ENCODE measurements at regions not wholly inside any gene's neighbourhood (a gene's known extent, or its start where the extent isn't known, plus 50 kb on each side); places are given as distances from the start of the nearest gene placed in this dataset.

GRCh38 chr5:57778501-57779091 lies 296.0 kb upstream of the ACTBL2 start:
- H3K4me1 Mint-ChIP-seq (ENCODE audit: low read depth, unreplicated experiment) = peaks cover 21% of the 10 kb centered on the region
- H3K9me3 Mint-ChIP-seq (ENCODE audit: unreplicated experiment) = no peaks in the 10 kb centered on the region
- peaks cover 34% of the 10 kb centered on the region for H3K4me1 ChIP-seq
- intact Hi-C loops (cut with micrococcal nuclease; ENCODE audit: unreplicated experiment) = loop anchor here (1.0 kb wide), 5 partner anchors 110 to 682 kb away; partner anchors contain the start of gene PLK2
- H3K4me3 ChIP-seq (ENCODE audit: low read depth, low read length) = no peak overlapping the region
- POLR2A ChIA-PET = no interaction called here
- no peaks in the 10 kb centered on the region for H3K36me3 Mint-ChIP-seq (ENCODE audit: insufficient read depth, unreplicated experiment)
- BruUV-seq (replicated peaks) = no TSS peak
- peak in 1 of 2 experiments; percentile 11 for DNase-seq
- TF ChIP-seq CTCF (IDR thresholded peaks at IDR 0.05; ENCODE audit: insufficient read depth in 1 of 2, low read depth in 1 of 2, low read length in 1 of 2, severe bottlenecking in 1 of 2, unreplicated experiment in 1 of 2) = no peak
- no peak overlapping the region for H3K27ac Mint-ChIP-seq (ENCODE audit: unreplicated experiment)
- no peaks in the 10 kb centered on the region for H3K27me3 Mint-ChIP-seq (ENCODE audit: insufficient read depth, unreplicated experiment)
- H3K27me3 ChIP-seq (replicated peaks; ENCODE audit: control insufficient read depth, insufficient read depth, low read length) = no peaks in the 10 kb centered on the region
- H3K9me3 ChIP-seq = no peaks in the 10 kb centered on the region
- no peaks in the 10 kb centered on the region for H3K36me3 ChIP-seq (ENCODE audit: control insufficient read depth, insufficient read depth, low read length)
- no peak overlapping the region for H3K4me3 Mint-ChIP-seq (ENCODE audit: unreplicated experiment)
- CTCF ChIA-PET = interaction anchor here (0.6 to 5.4 kb wide), 6 partner anchors 56 to 1072 kb away, joined by 3 to 75 read pairs (median 3); no protein-coding TSS in a partner anchor

- H3K9me3 ChIP-seq = no peaks in the 10 kb centered on the region
- no peak overlapping the region for H3K27ac Mint-ChIP-seq (ENCODE audit: unreplicated experiment)
- CTCF ChIA-PET = interaction anchor here (5.4 kb wide), 1 partner anchor 126 kb away, joined by 75 read pairs; no protein-coding TSS in a partner anchor
- intact Hi-C loops (cut with micrococcal nuclease; ENCODE audit: unreplicated experiment) = no loop called here
- POLR2A ChIA-PET = no interaction called here
- no peak for TF ChIP-seq CTCF (IDR thresholded peaks at IDR 0.05; ENCODE audit: insufficient read depth in 1 of 2, low read depth in 1 of 2, low read length in 1 of 2, severe bottlenecking in 1 of 2, unreplicated experiment in 1 of 2)
- H3K36me3 Mint-ChIP-seq (ENCODE audit: insufficient read depth, unreplicated experiment) = no peaks in the 10 kb centered on the region
- no peaks in the 10 kb centered on the region for H3K9me3 Mint-ChIP-seq (ENCODE audit: unreplicated experiment)
- H3K4me1 Mint-ChIP-seq (ENCODE audit: low read depth, unreplicated experiment) = peaks cover 21% of the 10 kb centered on the region
- no peaks in the 10 kb centered on the region for H3K27me3 ChIP-seq (replicated peaks; ENCODE audit: control insufficient read depth, insufficient read depth, low read length)
- H3K4me3 ChIP-seq (ENCODE audit: low read depth, low read length) = no peak overlapping the region
- H3K4me3 Mint-ChIP-seq (ENCODE audit: unreplicated experiment) = no peak overlapping the region
- no peaks in the 10 kb centered on the region for H3K36me3 ChIP-seq (ENCODE audit: control insufficient read depth, insufficient read depth, low read length)
- BruUV-seq (replicated peaks) = no TSS peak
- no peaks in the 10 kb centered on the region for H3K27me3 Mint-ChIP-seq (ENCODE audit: insufficient read depth, unreplicated experiment)
- no peak for DNase-seq
- peaks cover 34% of the 10 kb centered on the region for H3K4me1 ChIP-seq
Observed at GRCh38 chr5:57777174-57777581, 294.6 kb upstream of the ACTBL2 start.

GRCh38 chr5:57776035-57776434 lies 293.4 kb upstream of the ACTBL2 start:
- CTCF ChIA-PET = interaction anchor here (0.5 to 5.4 kb wide), 4 partner anchors 33 to 125 kb away, joined by 3 to 75 read pairs (median 4); no protein-coding TSS in a partner anchor
- peaks cover 21% of the 10 kb centered on the region for H3K4me1 Mint-ChIP-seq (ENCODE audit: low read depth, unreplicated experiment)
- no peaks in the 10 kb centered on the region for H3K36me3 ChIP-seq (ENCODE audit: control insufficient read depth, insufficient read depth, low read length)
- intact Hi-C loops (cut with micrococcal nuclease; ENCODE audit: unreplicated experiment) = no loop called here
- peak in 1 of 2 experiments; percentile 16 for DNase-seq
- TF ChIP-seq CTCF (IDR thresholded peaks at IDR 0.05; ENCODE audit: insufficient read depth in 1 of 2, low read depth in 1 of 2, low read length in 1 of 2, severe bottlenecking in 1 of 2, unreplicated experiment in 1 of 2) = no peak
- no peak overlapping the region for H3K4me3 ChIP-seq (ENCODE audit: low read depth, low read length)
- no peaks in the 10 kb centered on the region for H3K9me3 Mint-ChIP-seq (ENCODE audit: unreplicated experiment)
- POLR2A ChIA-PET = no interaction called here
- no peaks in the 10 kb centered on the region for H3K27me3 ChIP-seq (replicated peaks; ENCODE audit: control insufficient read depth, insufficient read depth, low read length)
- no peak overlapping the region for H3K4me3 Mint-ChIP-seq (ENCODE audit: unreplicated experiment)
- H3K4me1 ChIP-seq = peaks cover 34% of the 10 kb centered on the region
- no peaks in the 10 kb centered on the region for H3K27me3 Mint-ChIP-seq (ENCODE audit: insufficient read depth, unreplicated experiment)
- no TSS peak for BruUV-seq (replicated peaks)
- no peaks in the 10 kb centered on the region for H3K36me3 Mint-ChIP-seq (ENCODE audit: insufficient read depth, unreplicated experiment)
- no peaks in the 10 kb centered on the region for H3K9me3 ChIP-seq
- no peak overlapping the region for H3K27ac Mint-ChIP-seq (ENCODE audit: unreplicated experiment)
